Osteocyte (in vitro differentiated cells): ENCODE measurements at regions not wholly inside any gene's neighbourhood (a gene's known extent, or its start where the extent isn't known, plus 50 kb on each side); places are given as distances from the start of the nearest gene placed in this dataset.

Source experiments
- DNase-seq: peaks from one replicate; pipeline ENCODE4 v3.0.0; 2021; ENCODE audit warnings: mixed read lengths; ENCODE audit not compliant: unreplicated experiment; ENCODE audit errors: extremely low spot score
- H3K27ac Mint-ChIP-seq: one replicate; pipeline ENCODE4 v1.8.0; 2021; ENCODE audit warnings: mild to moderate bottlenecking, mixed read lengths; ENCODE audit not compliant: unreplicated experiment
- H3K27me3 Mint-ChIP-seq: one replicate; pipeline ENCODE4 v1.8.0; 2021; ENCODE audit warnings: mixed read lengths; ENCODE audit not compliant: unreplicated experiment
- H3K36me3 Mint-ChIP-seq: one replicate; pipeline ENCODE4 v1.8.0; 2021; ENCODE audit warnings: mixed read lengths; ENCODE audit not compliant: unreplicated experiment
- H3K4me1 Mint-ChIP-seq: one replicate; pipeline ENCODE4 v1.8.0; 2021; ENCODE audit warnings: mixed read lengths; ENCODE audit not compliant: unreplicated experiment
- H3K4me3 Mint-ChIP-seq: one replicate; pipeline ENCODE4 v1.8.0; 2021; ENCODE audit warnings: mild to moderate bottlenecking, moderate library complexity, mixed read lengths; ENCODE audit not compliant: unreplicated experiment
- H3K9me3 Mint-ChIP-seq: one replicate; pipeline ENCODE4 v1.8.0; 2021; ENCODE audit warnings: mixed read lengths; ENCODE audit not compliant: unreplicated experiment
- TF ChIP-seq, protein P1 (sequence below): fragments of 200-600 bp; sonication (generic); IDR thresholded peaks from 2 replicates; pipeline ENCODE4 v1.5.0; 2021; ENCODE audit warnings: antibody characterized with exemption, mild to moderate bottlenecking, moderate library complexity

DNA sequence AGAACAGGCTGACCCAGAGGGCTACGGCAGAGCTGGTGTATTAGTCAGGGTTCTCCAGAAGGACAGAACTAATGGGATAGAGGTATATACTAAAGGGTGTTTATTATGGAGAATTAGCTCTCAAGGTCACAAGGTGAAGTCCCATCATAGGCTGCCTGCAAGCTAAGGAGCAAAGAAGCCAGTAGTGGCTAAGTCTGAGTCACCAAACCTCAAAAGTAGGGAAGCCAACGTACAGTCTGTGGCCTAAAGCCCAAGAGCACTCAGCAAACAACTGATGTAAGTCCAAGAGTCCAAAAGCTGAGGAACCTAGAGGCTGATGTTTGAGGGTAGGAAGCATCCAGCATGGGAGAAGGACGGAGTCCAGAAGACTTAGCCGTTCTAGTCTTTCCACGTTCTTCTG is 179.2 kb downstream of the BACH1 start:
- peaks cover 3% of the 10 kb centered on the region for H3K36me3 Mint-ChIP-seq
- no peak overlapping the region for H3K4me3 Mint-ChIP-seq
- H3K27me3 Mint-ChIP-seq, result no peaks in the 10 kb centered on the region
- peaks cover 44% of the 10 kb centered on the region for H3K4me1 Mint-ChIP-seq
- TF ChIP-seq, protein P1, sequence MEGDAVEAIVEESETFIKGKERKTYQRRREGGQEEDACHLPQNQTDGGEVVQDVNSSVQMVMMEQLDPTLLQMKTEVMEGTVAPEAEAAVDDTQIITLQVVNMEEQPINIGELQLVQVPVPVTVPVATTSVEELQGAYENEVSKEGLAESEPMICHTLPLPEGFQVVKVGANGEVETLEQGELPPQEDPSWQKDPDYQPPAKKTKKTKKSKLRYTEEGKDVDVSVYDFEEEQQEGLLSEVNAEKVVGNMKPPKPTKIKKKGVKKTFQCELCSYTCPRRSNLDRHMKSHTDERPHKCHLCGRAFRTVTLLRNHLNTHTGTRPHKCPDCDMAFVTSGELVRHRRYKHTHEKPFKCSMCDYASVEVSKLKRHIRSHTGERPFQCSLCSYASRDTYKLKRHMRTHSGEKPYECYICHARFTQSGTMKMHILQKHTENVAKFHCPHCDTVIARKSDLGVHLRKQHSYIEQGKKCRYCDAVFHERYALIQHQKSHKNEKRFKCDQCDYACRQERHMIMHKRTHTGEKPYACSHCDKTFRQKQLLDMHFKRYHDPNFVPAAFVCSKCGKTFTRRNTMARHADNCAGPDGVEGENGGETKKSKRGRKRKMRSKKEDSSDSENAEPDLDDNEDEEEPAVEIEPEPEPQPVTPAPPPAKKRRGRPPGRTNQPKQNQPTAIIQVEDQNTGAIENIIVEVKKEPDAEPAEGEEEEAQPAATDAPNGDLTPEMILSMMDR, result no peak
- peaks cover 3% of the 10 kb centered on the region for H3K9me3 Mint-ChIP-seq
- no peak for DNase-seq
- no peak overlapping the region for H3K27ac Mint-ChIP-seq

- peaks cover 3% of the 10 kb centered on the region for H3K9me3 Mint-ChIP-seq
- H3K27ac Mint-ChIP-seq, result no peak overlapping the region
- H3K4me3 Mint-ChIP-seq, result no peak overlapping the region
- TF ChIP-seq, protein P1, result no peak
- no peaks in the 10 kb centered on the region for H3K27me3 Mint-ChIP-seq
- no peak for DNase-seq
- H3K4me1 Mint-ChIP-seq, result peaks cover 36% of the 10 kb centered on the region
- H3K36me3 Mint-ChIP-seq, result no peaks in the 10 kb centered on the region
These were observed 182.4 kb downstream of the BACH1 start for GRCh38 chr21:29481081-29481480.

GRCh38 chr21:29481641-29482040 is 182.9 kb downstream of the BACH1 start:
- H3K9me3 Mint-ChIP-seq, result peaks cover 3% of the 10 kb centered on the region
- DNase-seq, result no peak
- peaks cover 31% of the 10 kb centered on the region for H3K4me1 Mint-ChIP-seq
- H3K27ac Mint-ChIP-seq, result no peak overlapping the region
- no peaks in the 10 kb centered on the region for H3K27me3 Mint-ChIP-seq
- TF ChIP-seq, protein P1, result no peak
- no peaks in the 10 kb centered on the region for H3K36me3 Mint-ChIP-seq
- no peak overlapping the region for H3K4me3 Mint-ChIP-seq

GRCh38 chr21:29486306-29486807 is 187.6 kb downstream of the BACH1 start:
- Mint-ChIP-seq H3K4me1 (peaks cover 16% of the 10 kb centered on the region), H3K9me3 (no peaks in the 10 kb centered on the region), H3K36me3 (no peaks in the 10 kb centered on the region), H3K4me3 (no peak overlapping the region), H3K27ac (no peak overlapping the region), H3K27me3 (no peaks in the 10 kb centered on the region)
- TF ChIP-seq, protein P1, result no peak
- no peak for DNase-seq
